ENCODE measurements at regions not wholly inside any gene's neighbourhood (a gene's known extent, or its start where the extent isn't known, plus 50 kb on each side); places are given as distances from the start of the nearest gene placed in this dataset.

DNA sequence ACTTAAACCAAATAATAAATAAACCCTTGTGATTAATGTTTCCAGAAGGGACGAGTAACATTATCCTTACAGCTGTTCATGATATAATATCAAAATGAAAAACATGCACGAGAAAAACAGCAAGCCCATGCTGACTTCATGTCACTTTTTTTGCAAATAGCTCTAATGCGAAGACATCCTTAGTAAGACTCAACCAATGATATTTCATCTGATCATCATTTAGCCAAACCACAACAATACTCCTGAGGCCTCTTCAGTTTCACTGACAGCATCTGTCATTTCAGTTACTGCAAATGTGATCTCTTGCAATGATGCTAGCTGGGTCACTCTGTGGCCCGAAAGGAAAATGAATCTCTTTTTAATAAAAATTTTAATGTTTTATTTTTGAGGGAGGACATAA is 74.0 kb downstream of the POLR2M start:
- Mint-ChIP-seq H3K27ac (no peak overlapping the region), H3K4me3 (no peak overlapping the region), H3K4me1 (peaks cover 15% of the 10 kb centered on the region), H3K36me3 (ENCODE audit: low read depth) (no peaks in the 10 kb centered on the region), H3K27me3 (ENCODE audit: low read depth) (peaks cover 11% of the 10 kb centered on the region), H3K9me3 (no peaks in the 10 kb centered on the region)
- TF ChIP-seq, protein P1, sequence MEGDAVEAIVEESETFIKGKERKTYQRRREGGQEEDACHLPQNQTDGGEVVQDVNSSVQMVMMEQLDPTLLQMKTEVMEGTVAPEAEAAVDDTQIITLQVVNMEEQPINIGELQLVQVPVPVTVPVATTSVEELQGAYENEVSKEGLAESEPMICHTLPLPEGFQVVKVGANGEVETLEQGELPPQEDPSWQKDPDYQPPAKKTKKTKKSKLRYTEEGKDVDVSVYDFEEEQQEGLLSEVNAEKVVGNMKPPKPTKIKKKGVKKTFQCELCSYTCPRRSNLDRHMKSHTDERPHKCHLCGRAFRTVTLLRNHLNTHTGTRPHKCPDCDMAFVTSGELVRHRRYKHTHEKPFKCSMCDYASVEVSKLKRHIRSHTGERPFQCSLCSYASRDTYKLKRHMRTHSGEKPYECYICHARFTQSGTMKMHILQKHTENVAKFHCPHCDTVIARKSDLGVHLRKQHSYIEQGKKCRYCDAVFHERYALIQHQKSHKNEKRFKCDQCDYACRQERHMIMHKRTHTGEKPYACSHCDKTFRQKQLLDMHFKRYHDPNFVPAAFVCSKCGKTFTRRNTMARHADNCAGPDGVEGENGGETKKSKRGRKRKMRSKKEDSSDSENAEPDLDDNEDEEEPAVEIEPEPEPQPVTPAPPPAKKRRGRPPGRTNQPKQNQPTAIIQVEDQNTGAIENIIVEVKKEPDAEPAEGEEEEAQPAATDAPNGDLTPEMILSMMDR (IDR thresholded peaks at IDR 0.05; ENCODE audit: unreplicated experiment in 3 of 3) = no peak

GRCh38 chr15:57782731-57783130 is 76.2 kb downstream of the POLR2M start:
- H3K36me3 Mint-ChIP-seq (ENCODE audit: low read depth) = no peaks in the 10 kb centered on the region
- no peak overlapping the region for H3K27ac Mint-ChIP-seq
- peaks cover 15% of the 10 kb centered on the region for H3K4me1 Mint-ChIP-seq
- H3K4me3 Mint-ChIP-seq = no peak overlapping the region
- TF ChIP-seq, protein P1 (IDR thresholded peaks at IDR 0.05; ENCODE audit: unreplicated experiment in 3 of 3) = no peak
- peaks cover 10% of the 10 kb centered on the region for H3K27me3 Mint-ChIP-seq (ENCODE audit: low read depth)
- no peaks in the 10 kb centered on the region for H3K9me3 Mint-ChIP-seq

GRCh38 chr15:57784081-57784511 is 77.6 kb downstream of the POLR2M start:
- TF ChIP-seq, protein P1 (IDR thresholded peaks at IDR 0.05; ENCODE audit: unreplicated experiment in 3 of 3) = no peak
- H3K27me3 Mint-ChIP-seq (ENCODE audit: low read depth) = peaks cover 16% of the 10 kb centered on the region
- peaks cover 19% of the 10 kb centered on the region for H3K4me1 Mint-ChIP-seq
- H3K36me3 Mint-ChIP-seq (ENCODE audit: low read depth) = no peaks in the 10 kb centered on the region
- no peaks in the 10 kb centered on the region for H3K9me3 Mint-ChIP-seq
- peak overlapping the region in 1 of 3 experiments; percentile 34 for H3K27ac Mint-ChIP-seq
- H3K4me3 Mint-ChIP-seq = no peak overlapping the region

DNA sequence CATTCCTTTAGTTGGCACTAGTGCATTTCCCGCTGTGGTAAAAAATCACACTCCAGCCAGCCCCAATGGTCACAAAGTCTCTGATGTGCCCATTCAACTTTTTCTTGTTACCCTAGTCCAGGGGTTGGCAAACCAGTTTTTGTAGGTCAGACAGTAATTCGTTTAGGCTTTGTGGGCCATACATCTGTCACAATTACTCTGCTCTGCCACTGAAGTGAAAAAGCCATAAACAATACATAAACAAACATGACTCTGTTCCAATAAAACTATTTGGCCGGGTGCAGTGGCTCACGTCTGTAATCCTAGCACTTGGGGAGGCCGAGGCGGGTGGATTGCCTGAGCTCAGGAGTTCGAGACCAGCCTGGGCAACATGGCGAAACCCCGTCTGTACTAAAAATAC is 78.5 kb downstream of the POLR2M start:
- Mint-ChIP-seq H3K27me3 (ENCODE audit: low read depth) (peaks cover 16% of the 10 kb centered on the region), H3K4me1 (peaks cover 23% of the 10 kb centered on the region), H3K4me3 (no peak overlapping the region), H3K9me3 (no peaks in the 10 kb centered on the region), H3K27ac (no peak overlapping the region), H3K36me3 (ENCODE audit: low read depth) (no peaks in the 10 kb centered on the region)
- TF ChIP-seq, protein P1 (IDR thresholded peaks at IDR 0.05; ENCODE audit: unreplicated experiment in 3 of 3) = no peak

GRCh38 chr15:57785959-57786358 is 79.4 kb downstream of the POLR2M start:
- TF ChIP-seq, protein P1 (IDR thresholded peaks at IDR 0.05; ENCODE audit: unreplicated experiment in 3 of 3) = no peak
- no peak overlapping the region for H3K27ac Mint-ChIP-seq
- H3K36me3 Mint-ChIP-seq (ENCODE audit: low read depth) = no peaks in the 10 kb centered on the region
- no peak overlapping the region for H3K4me3 Mint-ChIP-seq
- H3K9me3 Mint-ChIP-seq = no peaks in the 10 kb centered on the region
- peaks cover 21% of the 10 kb centered on the region for H3K27me3 Mint-ChIP-seq (ENCODE audit: low read depth)
- H3K4me1 Mint-ChIP-seq = peaks cover 15% of the 10 kb centered on the region

- H3K4me3 Mint-ChIP-seq = no peak overlapping the region
- TF ChIP-seq, protein P1 (IDR thresholded peaks at IDR 0.05; ENCODE audit: unreplicated experiment in 3 of 3) = no peak
- H3K27me3 Mint-ChIP-seq (ENCODE audit: low read depth) = peaks cover 23% of the 10 kb centered on the region
- H3K9me3 Mint-ChIP-seq = no peaks in the 10 kb centered on the region
- H3K27ac Mint-ChIP-seq = peak overlapping the region in 1 of 3 experiments; percentile 34
- H3K36me3 Mint-ChIP-seq (ENCODE audit: low read depth) = no peaks in the 10 kb centered on the region
- peaks cover 17% of the 10 kb centered on the region for H3K4me1 Mint-ChIP-seq
These were observed 82.7 kb downstream of the POLR2M start for GRCh38 chr15:57789225-57789624.
